ENCODE measurements at regions not wholly inside any gene's neighbourhood (a gene's known extent, or its start where the extent isn't known, plus 50 kb on each side); places are given as distances from the start of the nearest gene placed in this dataset.

DNA sequence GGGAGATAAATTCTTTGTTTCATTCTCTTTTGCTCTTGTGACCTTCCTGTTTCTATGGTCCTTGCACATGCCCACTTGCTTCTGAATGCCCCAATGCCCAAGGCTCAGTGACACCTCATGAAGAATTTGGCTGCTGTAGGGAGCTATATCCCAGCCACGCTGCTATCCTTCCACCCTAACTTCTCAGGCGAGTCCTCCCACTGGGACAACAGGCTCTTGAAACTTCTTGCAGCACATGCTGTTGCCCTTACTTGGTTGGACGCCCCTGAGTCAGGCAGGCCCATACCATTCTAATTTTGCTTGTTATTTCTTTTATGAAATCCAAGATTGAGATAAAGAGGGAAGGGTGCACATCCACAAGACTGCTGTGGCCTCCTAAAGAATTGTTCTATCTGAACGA is 57.6 kb upstream of the BLID start:
- peak; percentile 46 for DNase-seq (ENCODE audit: low read depth)

DNA sequence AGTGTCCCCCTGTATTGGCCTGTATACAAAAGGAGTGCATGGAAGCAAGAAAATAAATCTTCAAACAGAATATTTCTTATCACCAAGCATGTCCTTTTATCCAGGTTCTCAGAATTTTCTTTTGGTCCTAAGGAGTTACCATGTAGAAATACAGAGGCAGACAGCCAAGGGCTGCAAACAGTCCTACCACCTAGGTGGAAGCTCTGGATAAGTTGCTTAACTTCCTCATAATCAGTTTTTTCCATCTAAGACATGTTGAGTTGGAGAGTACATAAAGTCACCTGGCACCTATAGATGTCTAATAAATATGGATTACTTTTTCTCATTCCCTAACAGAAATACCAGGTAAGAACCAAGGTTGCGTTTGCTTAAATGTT is 57.0 kb upstream of the BLID start:
- DNase-seq (ENCODE audit: low read depth) = no peak

DNA sequence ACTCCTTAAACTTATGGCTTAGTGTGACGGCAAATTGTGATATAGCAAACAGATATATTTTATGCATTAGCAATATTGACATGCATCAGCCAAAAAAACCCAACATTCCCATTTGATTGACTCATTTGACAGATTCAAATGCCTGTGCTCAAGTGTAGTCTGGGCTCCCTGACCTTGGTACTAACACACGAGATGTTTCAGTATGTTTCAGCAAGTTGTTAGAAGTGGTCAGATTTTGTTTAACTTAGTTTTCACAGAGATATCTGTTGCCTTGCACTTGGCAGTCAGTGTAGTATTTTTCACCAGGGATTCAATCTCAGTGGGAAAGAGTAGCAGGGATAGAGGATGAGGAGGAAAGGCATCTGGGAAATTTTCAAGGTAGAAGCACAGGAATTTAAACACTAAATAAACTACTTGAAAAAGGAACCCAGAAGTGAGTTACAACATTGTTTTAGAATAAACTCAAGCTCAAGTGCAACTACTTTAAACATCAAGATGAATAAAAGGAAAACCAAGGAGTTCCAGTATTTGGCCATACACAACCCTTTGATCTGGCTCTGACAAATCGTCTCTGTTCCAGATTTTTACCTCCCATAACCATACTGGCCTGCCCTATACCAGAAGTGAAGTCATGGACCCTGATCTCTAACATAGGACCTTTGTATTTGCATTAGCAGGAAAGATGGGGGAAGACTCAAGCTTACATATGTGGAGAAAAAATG is 56.5 kb upstream of the BLID start:
- peak; percentile 73 for DNase-seq (ENCODE audit: low read depth)

DNA sequence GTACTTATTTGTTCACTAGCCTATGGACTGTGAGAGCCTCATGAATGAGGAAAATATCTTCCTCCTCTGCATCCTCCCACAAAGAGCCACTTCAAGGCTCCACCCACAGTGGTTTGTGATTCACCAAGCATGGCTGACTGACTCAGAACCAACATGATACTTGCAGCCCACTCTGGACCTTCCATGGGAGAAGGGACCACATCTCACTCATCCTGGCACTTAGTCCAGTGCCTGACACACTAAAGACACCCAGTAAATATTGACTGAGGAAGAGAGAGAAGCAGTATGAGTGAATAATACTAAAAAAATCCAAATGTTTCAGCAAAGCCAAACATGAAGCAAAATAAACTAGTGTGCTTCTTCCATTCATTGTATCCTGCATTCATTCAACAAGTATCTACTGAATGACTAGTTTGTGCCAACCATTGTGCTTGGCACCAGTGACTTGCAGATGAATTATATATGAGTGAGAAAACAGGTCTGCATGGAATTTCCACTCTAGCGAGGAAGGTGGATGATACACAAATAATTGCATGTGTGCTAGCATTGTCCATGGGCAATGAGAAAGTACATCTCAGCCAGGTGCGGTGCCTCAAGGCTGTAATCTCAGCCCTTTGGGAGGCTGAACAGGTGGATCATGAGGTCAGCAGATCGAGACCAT is 54.9 kb upstream of the BLID start:
- peak; percentile 85 for DNase-seq (ENCODE audit: low read depth)

DNA sequence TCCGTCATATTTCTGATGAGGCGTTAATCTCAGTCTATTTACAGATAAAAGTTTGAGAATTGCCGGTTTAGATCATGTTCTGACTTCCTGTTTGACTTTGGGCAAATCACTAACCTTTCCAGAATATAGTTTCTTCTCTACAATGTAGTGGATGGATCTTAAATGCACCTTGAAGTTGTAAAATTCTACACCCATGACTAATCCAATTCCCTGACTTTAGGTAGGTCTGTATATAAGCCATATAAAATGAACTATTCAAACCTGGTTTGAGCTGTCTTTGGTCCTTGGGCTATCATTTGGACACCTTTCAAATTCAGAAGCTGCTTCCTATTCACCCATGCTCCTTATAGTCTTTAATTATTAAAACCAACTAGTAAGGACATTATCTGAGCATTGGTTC is 52.2 kb upstream of the BLID start:
- DNase-seq (ENCODE audit: low read depth) = no peak

DNA sequence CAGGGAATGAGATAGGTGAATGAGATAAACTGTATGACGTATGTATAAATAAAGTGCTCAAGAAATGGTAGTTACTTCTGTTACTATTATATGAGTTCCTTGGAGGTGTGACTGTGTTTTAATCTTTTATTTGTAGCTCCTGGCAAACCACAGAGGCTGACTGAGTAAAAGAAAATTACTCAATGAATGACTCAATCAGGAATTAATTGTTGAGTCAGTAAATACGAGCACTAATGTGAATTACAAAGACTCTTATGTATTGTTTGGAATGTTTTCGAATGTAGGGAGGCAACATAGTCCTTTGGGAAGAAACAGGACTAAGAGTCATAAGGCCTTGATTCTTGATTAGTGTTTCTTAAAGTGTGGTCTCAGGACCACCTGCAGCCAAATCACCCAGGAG is 51.1 kb upstream of the BLID start:
- peak; percentile 79 for DNase-seq (ENCODE audit: low read depth)

DNA sequence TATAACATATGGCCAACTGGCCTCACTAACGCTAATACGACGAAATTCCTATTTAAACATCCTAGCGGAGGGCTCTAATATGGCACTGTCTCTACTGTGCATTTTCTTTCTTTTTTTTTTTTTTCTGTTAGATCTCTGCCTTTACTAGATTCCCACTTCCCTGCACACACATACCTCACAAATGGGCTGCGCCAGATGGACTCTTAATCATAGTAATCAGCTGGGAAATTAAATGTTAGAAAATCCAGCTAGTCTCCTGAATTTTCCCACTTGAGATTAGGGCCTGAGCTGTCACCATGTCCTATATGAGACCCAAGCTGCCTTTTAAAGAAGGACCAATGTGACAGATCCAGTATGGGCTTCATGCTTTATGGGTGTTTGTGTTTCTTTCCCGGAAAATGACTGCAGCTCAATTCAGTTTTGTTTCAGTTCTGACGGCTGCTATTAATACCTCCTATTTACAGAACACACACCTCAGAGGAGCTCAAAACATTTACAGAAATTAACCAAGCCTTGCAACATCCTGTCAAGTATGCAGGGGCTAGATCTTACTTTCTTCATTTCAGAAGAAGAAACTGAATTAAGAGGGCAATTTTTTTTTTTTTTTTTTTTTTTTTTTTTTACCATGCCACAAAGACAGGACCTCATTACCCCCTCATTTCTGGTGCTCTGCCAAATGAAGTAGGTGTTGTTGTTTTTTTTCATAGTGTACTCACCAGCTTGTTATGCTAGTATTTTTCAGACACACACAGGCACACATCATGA is 49.8 kb upstream of the BLID start:
- no peak for DNase-seq (ENCODE audit: low read depth)
